Prostate gland (tissue), 2 donors: ENCODE measurements at regions not wholly inside any gene's neighbourhood (a gene's known extent, or its start where the extent isn't known, plus 50 kb on each side); places are given as distances from the start of the nearest gene placed in this dataset.

Experiments used
- CTCF ChIP-seq, 4 experiments: fragments of 200-600 bp in 2 of 4; fragments of 450-650 bp in 2 of 4; sonication (generic) in 2 of 4; IDR thresholded peaks; 1 replicate in 3 of 4; 2 replicates in 1 of 4; pipeline ENCODE4 v1.5.1; 2016 to 2019; ENCODE audit warnings: antibody characterized with exemption in 4 of 4, mild to moderate bottlenecking in 2 of 4, moderate library complexity in 2 of 4
- POLR2A ChIP-seq: fragments of 450-650 bp; IDR thresholded peaks from one replicate; pipeline ENCODE4 v1.6.1; 2016; ENCODE audit warnings: antibody characterized with exemption, mild to moderate bottlenecking
- POLR2AphosphoS5 ChIP-seq: sonication (generic); formaldehyde crosslinking; IDR thresholded peaks from one replicate; pipeline ENCODE4 v1.6.1; 2017; ENCODE audit warnings: antibody characterized with exemption

GRCh38 chr7:116354171-116354545 lies 143.8 kb downstream of the TES start:
- no peak for TF ChIP-seq POLR2A
- no peak for TF ChIP-seq CTCF (IDR thresholded peaks at IDR 0.05)
- TF ChIP-seq POLR2AphosphoS5, result no peak
